HG03460 (cell line): ENCODE measurements at regions not wholly inside any gene's neighbourhood (a gene's known extent, or its start where the extent isn't known, plus 50 kb on each side); places are given as distances from the start of the nearest gene placed in this dataset.

Experiments used
- ATAC-seq: cut with Tn5 transposase; IDR thresholded peaks from one replicate; pipeline ENCODE4 v1.9.1; 2021; ENCODE audit not compliant: unreplicated experiment

DNA sequence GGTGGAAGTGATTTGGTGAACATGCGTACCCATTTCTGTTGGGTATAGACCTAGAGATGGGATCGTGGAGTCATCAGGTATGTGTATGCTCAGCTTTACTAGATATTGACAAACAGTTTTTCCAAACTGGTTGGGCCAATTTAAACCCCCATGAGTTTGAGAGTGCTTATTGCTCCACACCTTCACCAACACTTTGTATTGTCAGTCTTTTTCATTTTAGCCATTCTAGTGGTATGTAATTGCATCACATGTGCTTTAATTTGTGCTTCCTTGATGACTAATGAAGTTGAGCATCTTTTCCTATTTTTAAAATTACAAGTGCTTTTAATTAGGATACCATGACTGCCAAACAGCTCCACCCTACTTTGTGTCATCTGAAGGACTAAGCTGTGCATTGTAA lies 158.9 kb upstream of the AKIRIN2 start:
- ATAC-seq = no peak

GRCh38 chr6:87858440-87858839 lies 156.4 kb upstream of the AKIRIN2 start:
- no peak for ATAC-seq

GRCh38 chr6:87851674-87852299 lies 149.8 kb upstream of the AKIRIN2 start:
- no peak for ATAC-seq

- no peak for ATAC-seq
These were observed 146.6 kb upstream of the AKIRIN2 start for GRCh38 chr6:87848616-87849015.

GRCh38 chr6:87847830-87848210 lies 145.8 kb upstream of the AKIRIN2 start:
- ATAC-seq = no peak

DNA sequence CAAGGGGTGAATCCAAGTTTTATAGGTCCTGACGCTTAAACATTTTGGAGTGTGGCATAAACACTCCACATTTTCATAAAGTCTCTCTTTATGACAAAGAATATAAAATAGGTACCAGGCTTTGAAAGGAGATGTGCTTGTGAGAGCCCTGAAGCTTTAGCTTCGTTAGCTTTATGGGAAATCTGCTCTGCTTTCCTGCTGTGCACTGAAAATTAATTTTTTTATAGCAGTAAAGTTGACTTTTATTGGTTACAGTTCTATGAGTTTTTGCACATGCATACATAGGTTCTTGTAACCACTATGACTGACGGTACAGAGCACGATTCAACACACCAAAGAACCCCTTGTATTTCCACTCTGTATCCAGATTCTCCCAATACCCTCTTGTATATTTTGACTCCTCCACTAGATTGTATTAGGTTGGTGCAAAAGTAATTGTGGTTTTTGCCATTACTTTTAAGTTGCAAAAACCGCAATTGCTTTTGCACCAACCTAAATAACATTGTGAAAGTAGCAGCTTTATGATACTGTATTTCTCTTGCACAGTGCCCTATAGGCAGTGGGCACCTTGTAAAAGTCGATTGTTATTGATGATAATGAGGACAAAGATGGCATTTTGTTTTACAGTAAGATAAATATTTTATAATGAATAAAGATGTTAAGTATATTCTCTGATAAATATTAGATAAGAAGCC lies 145.2 kb upstream of the AKIRIN2 start:
- ATAC-seq = no peak

- no peak for ATAC-seq
These were observed 144.4 kb upstream of the AKIRIN2 start for GRCh38 chr6:87846434-87846833.

DNA sequence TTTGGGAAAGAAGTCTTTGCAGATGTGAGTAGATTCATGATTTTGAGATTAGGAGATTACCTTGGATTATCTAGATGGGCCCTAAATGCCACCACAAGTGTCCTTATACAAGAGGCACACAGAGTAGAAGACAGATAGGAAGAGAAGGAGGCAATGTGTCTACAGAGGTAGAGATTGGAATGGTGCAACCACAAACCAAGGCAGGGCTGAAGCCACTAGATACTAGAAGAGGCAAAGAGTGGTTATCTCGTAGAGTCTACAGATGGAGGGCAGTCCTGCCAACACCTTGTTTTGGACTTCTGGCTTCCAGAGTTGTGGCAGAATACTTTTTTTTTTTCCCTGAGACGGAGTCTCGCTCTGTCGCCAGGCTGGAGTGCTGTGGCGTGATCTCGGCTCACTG lies 138.3 kb upstream of the AKIRIN2 start:
- ATAC-seq = no peak

- ATAC-seq = no peak
These were observed 135.8 kb upstream of the AKIRIN2 start for GRCh38 chr6:87837876-87838275.

- no peak for ATAC-seq
These were observed 135.4 kb upstream of the AKIRIN2 start for GRCh38 chr6:87837444-87837843.

DNA sequence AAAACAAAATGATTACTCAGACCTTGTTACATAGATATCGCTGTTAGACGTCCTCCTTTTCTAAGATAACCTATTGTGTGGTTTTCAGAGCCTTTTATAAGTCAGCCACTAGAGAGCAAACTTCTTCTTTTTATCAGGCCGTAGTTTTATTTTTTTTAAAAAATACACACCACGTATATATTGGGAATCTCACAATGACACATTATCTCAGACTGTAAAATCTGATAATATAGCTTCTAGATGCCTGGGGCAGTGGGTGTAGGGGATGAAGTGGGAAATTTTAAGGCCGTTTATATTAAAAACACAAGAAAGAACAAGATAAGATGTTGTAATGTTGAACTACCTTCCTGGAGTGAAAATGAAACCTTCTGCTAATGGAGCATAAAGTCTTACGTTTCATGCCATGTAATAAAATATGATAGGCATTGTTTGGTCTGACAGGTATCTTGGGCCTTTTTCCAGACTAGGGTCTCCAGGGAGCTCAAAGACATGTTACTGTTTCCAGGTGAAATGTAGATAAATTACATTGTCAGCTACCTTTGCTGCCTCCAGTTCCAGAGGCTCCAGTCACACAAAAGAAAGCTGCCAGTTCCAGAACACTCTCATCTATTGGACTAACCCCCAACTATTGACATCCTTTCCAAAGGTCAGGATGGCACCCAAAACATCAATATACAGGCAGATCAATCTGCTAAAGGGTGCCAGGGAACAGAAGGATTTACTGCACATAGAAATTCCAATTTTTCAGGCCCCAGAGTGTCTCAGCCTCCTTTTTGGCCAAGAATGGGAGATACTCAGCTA lies 130.2 kb upstream of the AKIRIN2 start:
- peak; percentile 66 for ATAC-seq

DNA sequence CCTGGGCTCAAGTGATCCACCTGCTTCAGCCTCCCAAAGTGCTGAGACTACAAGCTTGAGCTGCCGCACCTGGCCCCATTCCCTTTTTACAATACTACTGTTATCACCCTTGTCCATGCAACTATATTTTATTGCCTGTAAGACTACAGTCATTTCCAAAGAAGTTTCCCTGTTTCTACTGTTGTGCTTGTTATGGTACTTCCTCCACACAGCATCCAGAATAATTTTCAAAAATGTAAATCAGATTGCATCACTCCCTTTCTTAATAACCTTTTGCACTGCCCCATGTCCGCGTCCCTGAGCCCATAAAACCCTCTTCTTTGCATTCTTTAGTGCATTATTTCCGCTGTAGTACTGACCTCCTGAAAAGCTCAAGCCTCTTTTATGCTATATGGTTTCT lies 128.9 kb upstream of the AKIRIN2 start:
- no peak for ATAC-seq

DNA sequence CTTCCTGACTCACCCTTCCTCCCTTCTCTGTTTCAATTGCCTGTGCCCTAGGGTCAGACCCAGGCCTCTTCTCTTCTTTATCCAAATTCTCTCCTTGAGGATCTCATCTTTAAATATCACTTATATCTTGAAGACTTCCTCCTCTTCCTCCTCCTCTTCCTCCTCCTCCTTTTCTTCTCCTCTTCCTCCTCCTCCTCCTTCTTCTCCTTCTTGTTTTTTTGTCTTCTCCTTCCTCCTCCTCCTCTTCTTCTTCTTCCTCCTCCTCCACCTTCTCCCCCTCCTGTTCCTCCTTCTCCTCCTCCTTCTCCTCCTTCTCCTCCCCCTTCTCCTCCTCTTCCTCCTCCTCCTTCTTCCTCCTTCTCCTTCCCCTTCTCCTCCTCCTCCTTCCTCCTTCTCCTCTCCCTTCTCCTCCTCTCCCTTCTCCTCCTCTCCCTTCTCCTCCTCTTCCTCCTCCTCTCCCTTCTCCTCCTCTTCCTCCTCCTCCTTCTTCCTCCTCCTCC lies 127.6 kb upstream of the AKIRIN2 start:
- no peak for ATAC-seq

DNA sequence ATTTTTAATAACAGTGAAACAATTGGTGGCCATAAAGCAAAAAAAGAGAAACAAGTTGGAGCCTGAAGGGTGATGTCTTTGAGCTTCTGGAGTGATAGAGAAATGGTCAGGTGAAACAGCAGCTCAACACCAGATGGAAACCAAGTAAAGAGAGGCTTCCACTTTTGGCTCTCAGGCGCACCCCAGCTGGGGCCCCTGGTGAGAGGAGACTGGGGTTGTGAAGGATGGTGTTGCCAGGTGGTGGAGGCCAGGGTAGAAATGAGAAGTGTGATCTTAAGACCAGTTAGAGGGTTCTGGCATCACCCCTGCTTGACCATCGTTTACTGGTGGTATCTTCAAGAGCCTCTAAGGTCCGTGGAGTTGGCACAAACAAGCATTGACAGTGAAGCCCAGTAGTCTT lies 126.0 kb upstream of the AKIRIN2 start:
- ATAC-seq = no peak

DNA sequence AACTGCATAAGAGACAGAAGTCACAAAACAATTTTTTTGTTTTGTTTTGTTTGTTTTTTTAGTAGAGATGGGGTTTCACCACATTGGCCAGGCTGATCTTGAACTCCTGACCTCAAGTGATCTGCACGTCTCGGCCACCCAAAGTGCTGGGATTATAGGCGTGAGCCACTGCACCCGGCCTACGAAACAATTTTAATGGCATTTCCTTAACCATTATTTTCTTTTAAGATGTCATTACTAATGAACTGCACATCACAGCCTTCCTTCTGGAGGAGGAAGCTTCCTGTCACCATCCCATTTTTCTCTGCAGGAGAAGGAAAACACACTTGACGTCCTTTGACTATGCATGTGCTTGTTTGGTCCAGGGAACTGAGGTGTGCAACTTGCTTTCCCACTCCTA lies 125.3 kb upstream of the AKIRIN2 start:
- ATAC-seq = no peak

DNA sequence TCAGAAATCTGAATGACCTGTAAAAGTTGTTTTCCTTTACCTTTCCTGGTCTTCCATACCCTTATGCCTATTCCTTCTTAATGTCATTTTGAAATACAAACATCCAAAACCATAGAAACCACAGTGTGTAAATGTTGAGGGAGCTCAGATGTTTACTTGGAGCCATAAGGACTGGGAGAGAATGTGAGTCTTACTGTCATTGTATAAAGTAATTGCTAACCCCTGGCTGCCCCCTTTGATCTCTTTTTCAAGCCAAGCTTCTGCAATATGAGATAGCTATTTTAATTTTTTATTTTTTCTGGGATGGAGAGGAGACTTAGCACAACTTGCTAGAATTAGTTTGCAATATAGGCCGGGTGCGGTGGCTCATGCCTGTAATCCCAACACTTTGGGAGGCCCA lies 124.4 kb upstream of the AKIRIN2 start:
- no peak for ATAC-seq

DNA sequence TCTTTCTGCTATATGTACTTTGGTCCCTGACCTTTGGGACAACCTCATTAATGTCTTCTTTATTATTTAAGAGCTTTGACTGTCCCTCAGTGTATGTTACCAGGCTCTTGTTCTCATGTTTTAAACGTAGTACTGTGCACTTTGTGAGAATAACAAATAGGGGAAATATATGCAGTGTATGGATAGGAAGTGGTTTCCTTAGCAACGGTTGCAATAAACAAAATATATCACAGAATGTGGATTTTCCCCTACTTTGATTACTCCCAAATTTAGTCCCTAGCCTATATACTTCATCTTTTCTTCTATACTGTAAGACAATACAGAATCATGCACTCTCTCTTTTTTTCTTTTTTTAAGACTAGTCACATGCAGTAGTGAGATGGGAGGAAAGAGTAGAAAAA lies 123.8 kb upstream of the AKIRIN2 start:
- ATAC-seq = no peak

- no peak for ATAC-seq
These were observed 123.0 kb upstream of the AKIRIN2 start for GRCh38 chr6:87824958-87825491.

- no peak for ATAC-seq
These were observed 120.0 kb upstream of the AKIRIN2 start for GRCh38 chr6:87822011-87822410.

DNA sequence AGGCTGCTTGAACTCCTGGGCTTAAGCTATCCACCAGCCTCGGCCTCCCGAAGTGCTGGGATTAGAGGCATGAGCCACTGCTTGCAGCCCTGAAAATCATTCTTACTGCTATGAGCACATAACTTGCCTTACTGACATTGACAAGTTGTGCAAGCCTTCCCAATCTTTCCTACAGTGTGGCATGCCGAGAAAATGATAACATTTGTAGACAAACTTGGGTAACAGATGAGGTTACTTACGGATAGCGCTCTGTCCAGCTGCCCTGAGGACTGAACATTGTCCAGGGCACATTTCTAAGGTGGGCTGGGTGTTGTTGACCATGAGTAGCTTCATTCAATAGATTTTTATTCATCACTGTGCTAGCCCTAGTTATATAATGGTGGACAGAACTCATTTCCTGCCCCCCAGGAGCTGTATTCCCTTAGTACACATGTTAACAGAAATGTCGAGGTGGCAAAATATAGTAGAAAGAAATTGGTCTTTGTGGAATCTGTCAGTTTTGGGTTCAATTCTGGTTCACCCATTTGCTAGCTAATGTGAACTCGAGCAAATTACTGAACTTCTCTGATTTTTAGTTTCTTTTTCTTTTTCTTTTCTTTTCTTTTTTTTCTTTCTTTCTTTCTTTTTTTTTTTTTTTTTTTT lies 118.4 kb upstream of the AKIRIN2 start:
- no peak for ATAC-seq

GRCh38 chr6:87817183-87817582 lies 115.2 kb upstream of the AKIRIN2 start:
- no peak for ATAC-seq
